ENCODE measurements at regions not wholly inside any gene's neighbourhood (a gene's known extent, or its start where the extent isn't known, plus 50 kb on each side); places are given as distances from the start of the nearest gene placed in this dataset.
A peak's percentile ranks its signal among the peaks of the same experiment; 100 is the strongest.

- TF ChIP-seq, protein P1, sequence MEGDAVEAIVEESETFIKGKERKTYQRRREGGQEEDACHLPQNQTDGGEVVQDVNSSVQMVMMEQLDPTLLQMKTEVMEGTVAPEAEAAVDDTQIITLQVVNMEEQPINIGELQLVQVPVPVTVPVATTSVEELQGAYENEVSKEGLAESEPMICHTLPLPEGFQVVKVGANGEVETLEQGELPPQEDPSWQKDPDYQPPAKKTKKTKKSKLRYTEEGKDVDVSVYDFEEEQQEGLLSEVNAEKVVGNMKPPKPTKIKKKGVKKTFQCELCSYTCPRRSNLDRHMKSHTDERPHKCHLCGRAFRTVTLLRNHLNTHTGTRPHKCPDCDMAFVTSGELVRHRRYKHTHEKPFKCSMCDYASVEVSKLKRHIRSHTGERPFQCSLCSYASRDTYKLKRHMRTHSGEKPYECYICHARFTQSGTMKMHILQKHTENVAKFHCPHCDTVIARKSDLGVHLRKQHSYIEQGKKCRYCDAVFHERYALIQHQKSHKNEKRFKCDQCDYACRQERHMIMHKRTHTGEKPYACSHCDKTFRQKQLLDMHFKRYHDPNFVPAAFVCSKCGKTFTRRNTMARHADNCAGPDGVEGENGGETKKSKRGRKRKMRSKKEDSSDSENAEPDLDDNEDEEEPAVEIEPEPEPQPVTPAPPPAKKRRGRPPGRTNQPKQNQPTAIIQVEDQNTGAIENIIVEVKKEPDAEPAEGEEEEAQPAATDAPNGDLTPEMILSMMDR (IDR thresholded peaks at IDR 0.05) = no peak
- TF ChIP-seq RCOR1 (IDR thresholded peaks at IDR 0.05; ENCODE audit: low read depth, low read length) = no peak
- no peak for TF ChIP-seq MYC (IDR thresholded peaks at IDR 0.05; ENCODE audit: borderline replicate concordance, low read length)
- TF ChIP-seq, protein P2, sequence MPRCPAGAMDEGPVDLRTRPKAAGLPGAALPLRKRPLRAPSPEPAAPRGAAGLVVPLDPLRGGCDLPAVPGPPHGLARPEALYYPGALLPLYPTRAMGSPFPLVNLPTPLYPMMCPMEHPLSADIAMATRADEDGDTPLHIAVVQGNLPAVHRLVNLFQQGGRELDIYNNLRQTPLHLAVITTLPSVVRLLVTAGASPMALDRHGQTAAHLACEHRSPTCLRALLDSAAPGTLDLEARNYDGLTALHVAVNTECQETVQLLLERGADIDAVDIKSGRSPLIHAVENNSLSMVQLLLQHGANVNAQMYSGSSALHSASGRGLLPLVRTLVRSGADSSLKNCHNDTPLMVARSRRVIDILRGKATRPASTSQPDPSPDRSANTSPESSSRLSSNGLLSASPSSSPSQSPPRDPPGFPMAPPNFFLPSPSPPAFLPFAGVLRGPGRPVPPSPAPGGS (IDR thresholded peaks at IDR 0.05) = no peak
- TF ChIP-seq NPAS2 (CRISPR knock-in tag; IDR thresholded peaks at IDR 0.05; ENCODE audit: borderline replicate concordance) = no peak
- TF ChIP-seq KDM5A (IDR thresholded peaks at IDR 0.05) = no peak
- TF ChIP-seq HEYL (CRISPR knock-in tag; IDR thresholded peaks at IDR 0.05) = no peak
Observed at GRCh38 chr19:32223106-32223505, 122.3 kb upstream of the ZNF507 start (continued).

- FAIRE-seq (no peak), ATAC-seq (peak; percentile 16 to 62; a peak in 5 of 6 replicates), DNase-seq (ENCODE audit: low read depth in 1 of 2, low spot score in 1 of 2) (no peak)
- no peaks in the 10 kb centered on the region for H3K9me3 ChIP-seq
- 57% methylated on average over 29 of the region's 29 CpGs for WGBS (ENCODE audit: missing lambda C conversion rate)
- H3K4me3 ChIP-seq = no peak overlapping the region
- TF ChIP-seq CBX2 (IDR thresholded peaks at IDR 0.05; ENCODE audit: borderline replicate concordance, low read depth) (no peak), CEBPB (IDR thresholded peaks at IDR 0.05) (no peak), EP300 (IDR thresholded peaks at IDR 0.05) (no peak), ZSCAN20 (CRISPR knock-in tag; IDR thresholded peaks at IDR 0.05) (no peak), JUNB (IDR thresholded peaks at IDR 0.05) (no peak), HDAC2 (IDR thresholded peaks at IDR 0.05) (no peak), SREBF2 (IDR thresholded peaks at IDR 0.05) (no peak), BHLHE40 (IDR thresholded peaks at IDR 0.05; ENCODE audit: low read depth, low read length) (no peak), POLR2AphosphoS2 (conservative IDR thresholded peaks at IDR 0.05; ENCODE audit: low read length) (no peak)
- TF ChIP-seq, protein P3, sequence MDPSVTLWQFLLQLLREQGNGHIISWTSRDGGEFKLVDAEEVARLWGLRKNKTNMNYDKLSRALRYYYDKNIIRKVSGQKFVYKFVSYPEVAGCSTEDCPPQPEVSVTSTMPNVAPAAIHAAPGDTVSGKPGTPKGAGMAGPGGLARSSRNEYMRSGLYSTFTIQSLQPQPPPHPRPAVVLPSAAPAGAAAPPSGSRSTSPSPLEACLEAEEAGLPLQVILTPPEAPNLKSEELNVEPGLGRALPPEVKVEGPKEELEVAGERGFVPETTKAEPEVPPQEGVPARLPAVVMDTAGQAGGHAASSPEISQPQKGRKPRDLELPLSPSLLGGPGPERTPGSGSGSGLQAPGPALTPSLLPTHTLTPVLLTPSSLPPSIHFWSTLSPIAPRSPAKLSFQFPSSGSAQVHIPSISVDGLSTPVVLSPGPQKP (IDR thresholded peaks at IDR 0.05; ENCODE audit: low read depth, low read length) = no peak
- CTCF ChIA-PET = interaction anchor here (0.6 to 5.1 kb wide), 126 partner anchors 7 to 1580 kb away, joined by 3 to 124 read pairs (median 4); partner anchors contain the start of gene ZNF507
- no peak overlapping the region for H3K27ac ChIP-seq
- peak overlapping the region; percentile 59; the same call in 2 of the 3 replicates for H3K4me2 ChIP-seq
- POLR2A ChIA-PET = no interaction called here
- H3K4me1 ChIP-seq = no peaks in the 10 kb centered on the region
Observed at GRCh38 chr19:32223595-32224370, 121.6 kb upstream of the ZNF507 start.

DNA sequence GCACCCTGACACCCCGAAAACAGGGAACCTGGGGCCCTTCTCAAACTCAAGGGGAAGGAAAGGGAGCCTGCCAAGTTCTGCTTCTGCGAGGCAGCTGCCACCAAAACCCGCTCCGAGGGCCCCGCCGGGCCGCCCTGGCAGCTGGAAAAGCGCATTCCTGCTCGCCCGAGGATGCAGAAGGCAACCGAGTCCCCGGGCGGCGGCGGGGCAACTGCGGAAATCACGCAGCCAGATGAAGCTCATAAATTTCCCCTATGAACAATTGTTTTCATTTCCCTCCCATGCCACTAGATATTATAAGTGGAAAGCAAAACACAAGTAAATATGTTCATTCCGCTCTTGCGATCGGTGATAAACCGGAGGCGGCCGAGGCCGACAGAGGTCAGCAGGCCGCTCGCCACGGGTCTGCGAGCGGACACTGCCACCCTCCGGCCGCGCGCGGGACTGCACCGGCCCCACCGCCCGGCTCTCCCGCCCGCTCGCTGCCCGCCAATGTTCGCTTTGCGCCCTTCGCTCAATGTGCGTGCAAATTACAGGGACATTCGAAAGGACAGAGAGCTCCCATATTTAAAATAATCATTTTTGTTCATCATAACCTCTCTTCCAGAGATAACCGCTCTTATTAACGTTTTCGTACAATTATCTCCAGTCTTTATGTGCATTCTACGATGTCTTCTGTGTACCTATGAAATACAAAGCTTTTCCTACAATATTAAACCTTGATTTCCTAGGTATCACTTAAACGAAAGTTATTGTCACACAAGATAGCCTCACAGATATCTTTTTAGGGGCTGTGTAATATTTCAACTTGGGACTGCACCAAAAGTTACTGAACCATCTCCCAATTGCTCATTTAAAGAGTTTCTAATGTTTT lies 120.8 kb upstream of the ZNF507 start:
- POLR2A ChIA-PET = no interaction called here
- CTCF ChIA-PET = interaction anchor here (0.5 to 5.1 kb wide), 152 partner anchors 8 to 1581 kb away, joined by 3 to 124 read pairs (median 4); partner anchors contain the start of gene ZNF507
- Histone ChIP-seq H3K27ac (no peak overlapping the region), H3K4me2 (peak overlapping the region; percentile 59), H3K9me3 (no peaks in the 10 kb centered on the region), H3K4me3 (no peak overlapping the region), H3K4me1 (no peaks in the 10 kb centered on the region)
- DNase-seq (ENCODE audit: low read depth in 1 of 2, low spot score in 1 of 2) (peak; percentile 71 to 91), FAIRE-seq (peak; percentile 93), ATAC-seq (peak; percentile 82 to 96)
- 24% methylated on average over 51 of the region's 51 CpGs for WGBS (ENCODE audit: missing lambda C conversion rate)
- no peak for TF ChIP-seq HMGXB4 (CRISPR knock-in tag; IDR thresholded peaks at IDR 0.05; ENCODE audit: borderline replicate concordance)
- no peak for TF ChIP-seq NPAS2 (CRISPR knock-in tag; IDR thresholded peaks at IDR 0.05; ENCODE audit: borderline replicate concordance)
- TF ChIP-seq RARB (CRISPR knock-in tag; IDR thresholded peaks at IDR 0.05) = no peak
- no peak for TF ChIP-seq FOSB (CRISPR knock-in tag; IDR thresholded peaks at IDR 0.05)
- TF ChIP-seq GATA3 (IDR thresholded peaks at IDR 0.05; ENCODE audit: borderline replicate concordance) = no peak
- TF ChIP-seq, protein P1 (IDR thresholded peaks at IDR 0.05) = peak; percentile 100
- TF ChIP-seq CHD2 (IDR thresholded peaks at IDR 0.05; ENCODE audit: low read length, partially characterized antibody) = no peak
- TF ChIP-seq KDM5A (IDR thresholded peaks at IDR 0.05) = no peak
- no peak for TF ChIP-seq HOXA7 (CRISPR knock-in tag; IDR thresholded peaks at IDR 0.05)
- peak; percentile 20 for TF ChIP-seq ZFP36 (IDR thresholded peaks at IDR 0.05; ENCODE audit: borderline replicate concordance, partially characterized antibody)
- TF ChIP-seq TP53 (CRISPR knock-in tag; IDR thresholded peaks at IDR 0.05) = no peak

Data from A549 (cell line).